ENCODE measurements at regions not wholly inside any gene's neighbourhood (a gene's known extent, or its start where the extent isn't known, plus 50 kb on each side); places are given as distances from the start of the nearest gene placed in this dataset.

DNA sequence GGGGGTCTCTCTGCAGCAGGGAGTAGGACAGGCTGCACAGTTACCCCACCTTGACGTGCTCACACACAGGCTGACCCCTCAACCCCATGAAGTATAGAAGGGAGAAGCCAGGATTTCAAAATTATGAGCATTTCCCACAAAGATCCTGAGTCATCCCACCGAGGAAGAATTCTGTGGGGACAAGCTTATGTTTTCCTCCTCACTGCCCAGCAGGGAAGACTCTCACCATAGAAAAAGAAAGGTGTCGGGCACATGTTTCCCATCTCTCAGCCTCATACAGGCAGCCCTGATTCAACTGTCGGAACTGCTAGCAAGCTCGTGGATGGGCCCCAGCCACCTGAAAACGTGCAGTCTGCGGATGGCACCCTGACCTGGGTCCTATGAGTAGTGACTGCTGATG is 499.7 kb upstream of the MKI67 start:
- TF ChIP-seq, protein P1, sequence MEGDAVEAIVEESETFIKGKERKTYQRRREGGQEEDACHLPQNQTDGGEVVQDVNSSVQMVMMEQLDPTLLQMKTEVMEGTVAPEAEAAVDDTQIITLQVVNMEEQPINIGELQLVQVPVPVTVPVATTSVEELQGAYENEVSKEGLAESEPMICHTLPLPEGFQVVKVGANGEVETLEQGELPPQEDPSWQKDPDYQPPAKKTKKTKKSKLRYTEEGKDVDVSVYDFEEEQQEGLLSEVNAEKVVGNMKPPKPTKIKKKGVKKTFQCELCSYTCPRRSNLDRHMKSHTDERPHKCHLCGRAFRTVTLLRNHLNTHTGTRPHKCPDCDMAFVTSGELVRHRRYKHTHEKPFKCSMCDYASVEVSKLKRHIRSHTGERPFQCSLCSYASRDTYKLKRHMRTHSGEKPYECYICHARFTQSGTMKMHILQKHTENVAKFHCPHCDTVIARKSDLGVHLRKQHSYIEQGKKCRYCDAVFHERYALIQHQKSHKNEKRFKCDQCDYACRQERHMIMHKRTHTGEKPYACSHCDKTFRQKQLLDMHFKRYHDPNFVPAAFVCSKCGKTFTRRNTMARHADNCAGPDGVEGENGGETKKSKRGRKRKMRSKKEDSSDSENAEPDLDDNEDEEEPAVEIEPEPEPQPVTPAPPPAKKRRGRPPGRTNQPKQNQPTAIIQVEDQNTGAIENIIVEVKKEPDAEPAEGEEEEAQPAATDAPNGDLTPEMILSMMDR (conservative IDR thresholded peaks at IDR 0.05; ENCODE audit: low read depth, low read length): no peak
- no peak for TF ChIP-seq EZH2 (IDR thresholded peaks at IDR 0.05; ENCODE audit: low read length, unreplicated experiment)
- TF ChIP-seq EZH2phosphoT487 (IDR thresholded peaks at IDR 0.05; ENCODE audit: borderline replicate concordance, low read length): no peak

Measured in PC-3 (cell line).